OCI-LY7 (cell line): ENCODE measurements at regions not wholly inside any gene's neighbourhood (a gene's known extent, or its start where the extent isn't known, plus 50 kb on each side); places are given as distances from the start of the nearest gene placed in this dataset.

ENCODE experiments used
- CTCF ChIP-seq: fragments of 200-600 bp; sonication (generic); conservative IDR thresholded peaks from 2 replicates; pipeline ENCODE4 v1.5.1; 2014; ENCODE audit warnings: mild to moderate bottlenecking, antibody characterized with exemption, low read length, moderate library complexity, mixed read lengths
- EZH2phosphoT487 ChIP-seq: fragments of 200-600 bp; sonication (generic); IDR thresholded peaks from 2 replicates; pipeline ENCODE4 v1.6.1; 2018; ENCODE audit warnings: low read depth, borderline replicate concordance, mild to moderate bottlenecking, mixed run types, antibody characterized with exemption, low read length, moderate library complexity, mixed read lengths

DNA sequence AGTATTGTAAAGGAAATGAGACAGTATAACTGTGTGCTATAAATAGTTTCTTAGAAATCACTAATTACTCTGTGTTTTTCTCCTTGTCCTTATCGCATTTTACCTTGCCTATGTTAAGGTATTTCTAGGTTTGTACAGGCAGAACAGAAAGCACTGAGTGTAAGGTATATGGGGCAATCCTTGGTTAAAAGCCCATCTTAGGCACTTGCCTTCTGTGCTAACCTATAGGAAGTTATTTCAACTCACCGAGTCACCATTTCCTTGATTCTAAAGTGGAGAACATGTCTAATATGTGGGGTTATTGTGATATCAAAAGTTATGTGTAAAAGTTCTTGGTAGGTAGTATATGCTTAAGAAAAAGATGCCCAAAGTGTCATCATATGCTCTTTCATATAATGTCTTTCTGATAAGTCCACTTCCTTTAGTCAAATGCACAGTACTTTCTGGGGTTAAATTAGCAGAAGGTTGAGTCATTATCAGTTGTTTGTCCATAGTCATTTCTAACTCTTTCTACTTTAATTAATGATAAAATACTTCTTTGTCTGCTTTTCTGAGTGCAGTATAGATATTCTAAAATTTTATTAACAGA lies 276.4 kb downstream of the UTRN start:
- TF ChIP-seq CTCF (no peak), EZH2phosphoT487 (no peak)
